Fibroblast of the aortic adventitia (primary cell): ENCODE measurements at regions not wholly inside any gene's neighbourhood (a gene's known extent, or its start where the extent isn't known, plus 50 kb on each side); places are given as distances from the start of the nearest gene placed in this dataset.

ENCODE experiments used
- DNase-seq: peaks from one replicate; pipeline ENCODE4 v3.0.0-alpha.2; 2010; ENCODE audit warnings: low read depth
- H3K4me3 ChIP-seq: 2 replicates; pipeline ENCODE4 v1.5.1; 2011; ENCODE audit warnings: low read depth, mild to moderate bottlenecking, control low read depth, low read length, moderate library complexity
- CTCF ChIP-seq: IDR thresholded peaks from 2 replicates; pipeline ENCODE4 v1.5.1; 2011; ENCODE audit warnings: mild to moderate bottlenecking, low read length, control low read depth, inconsistent platforms; ENCODE audit not compliant: insufficient read depth

DNA sequence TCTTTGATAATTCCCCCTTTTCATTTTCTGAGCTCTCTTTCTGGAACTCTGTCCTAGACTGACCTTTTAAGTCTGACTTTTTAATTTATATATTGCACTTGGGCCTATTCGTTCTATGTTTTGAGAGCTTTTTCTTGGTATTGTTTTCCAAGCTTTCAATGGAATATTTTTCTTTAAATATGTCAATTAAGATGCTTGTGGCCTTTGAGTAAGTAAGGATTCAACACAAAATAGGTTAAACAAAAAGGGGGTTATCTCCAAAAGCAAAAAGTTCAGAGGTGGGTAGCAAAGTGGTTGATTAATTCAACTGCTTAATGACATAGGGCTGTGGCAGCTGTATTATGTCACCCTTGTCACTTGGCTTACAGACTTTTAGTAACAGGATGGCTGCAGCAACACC, 315.9 kb downstream of the LMX1A start:
- H3K4me3 ChIP-seq: no peak overlapping the region
- no peak for TF ChIP-seq CTCF
- no peak for DNase-seq

DNA sequence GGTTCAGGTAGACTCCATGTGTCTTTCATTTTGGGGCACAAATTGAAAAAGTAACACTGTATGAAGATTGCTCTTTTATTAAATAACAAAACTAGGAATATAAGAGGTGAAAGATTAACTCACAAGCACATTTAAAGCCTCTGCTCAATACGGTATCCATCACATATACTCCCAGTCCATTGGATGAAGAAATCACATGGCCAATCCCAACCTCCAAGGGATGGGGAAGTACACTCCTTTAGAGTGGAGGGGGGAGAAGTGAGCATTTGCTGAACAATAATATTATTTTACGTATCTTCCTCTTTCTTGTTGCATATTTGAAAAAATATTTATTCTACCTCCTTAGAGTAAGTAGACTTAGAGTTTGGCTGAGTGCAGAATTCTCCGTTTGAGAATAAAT, 316.5 kb downstream of the LMX1A start:
- no peak for TF ChIP-seq CTCF
- H3K4me3 ChIP-seq: no peak overlapping the region
- DNase-seq: no peak

GRCh38 chr1:165036403-165036802, 320.1 kb downstream of the LMX1A start:
- no peak overlapping the region for H3K4me3 ChIP-seq
- no peak for DNase-seq
- TF ChIP-seq CTCF: no peak

DNA sequence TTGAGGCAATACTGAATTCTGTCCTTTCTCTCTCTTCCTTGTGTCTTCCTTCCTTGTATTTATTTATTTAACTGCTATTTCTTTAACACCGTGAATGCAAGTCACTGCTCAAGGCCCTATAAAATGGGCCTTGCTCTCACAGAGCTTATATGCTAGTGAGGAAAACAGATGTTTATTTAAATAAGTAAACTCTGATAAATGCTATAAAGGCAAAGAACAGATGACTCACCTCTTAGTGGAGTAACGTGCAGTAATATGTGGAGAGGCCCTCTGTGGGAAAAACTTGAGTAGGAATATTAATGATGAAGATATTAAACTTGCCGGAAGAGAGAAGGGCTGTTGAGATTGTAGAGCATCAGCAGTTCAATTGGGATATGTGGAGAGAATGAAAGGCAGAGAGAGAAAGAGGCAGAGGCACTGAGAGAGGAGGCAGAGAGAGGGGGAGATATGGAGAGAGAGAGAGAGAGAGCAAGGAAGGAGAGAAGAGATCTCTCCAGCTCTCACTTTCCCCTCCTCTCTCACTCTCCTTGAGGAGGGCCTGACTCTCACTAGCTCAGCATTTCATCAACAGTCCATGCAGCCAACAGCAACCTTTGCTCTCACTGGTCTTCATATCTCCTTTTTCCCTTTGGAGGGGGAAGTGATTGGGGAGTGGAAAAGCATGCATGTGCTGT, 322.2 kb downstream of the LMX1A start:
- no peak for TF ChIP-seq CTCF
- no peak for DNase-seq
- no peak overlapping the region for H3K4me3 ChIP-seq

GRCh38 chr1:165031001-165031400, 325.5 kb downstream of the LMX1A start:
- DNase-seq: no peak
- no peak for TF ChIP-seq CTCF

GRCh38 chr1:165025805-165026204, 330.7 kb downstream of the LMX1A start:
- TF ChIP-seq CTCF: no peak
- H3K4me3 ChIP-seq: no peak overlapping the region
- no peak for DNase-seq

More at GRCh38 chr1:165031001-165031400, 325.5 kb downstream of the LMX1A start:
- H3K4me3 ChIP-seq: no peak overlapping the region

GRCh38 chr1:165014753-165015152, 341.8 kb downstream of the LMX1A start:
- no peak for TF ChIP-seq CTCF
- DNase-seq: no peak
- H3K4me3 ChIP-seq: no peak overlapping the region
